Thyroid gland (tissue), 4 donors: ENCODE measurements at regions not wholly inside any gene's neighbourhood (a gene's known extent, or its start where the extent isn't known, plus 50 kb on each side); places are given as distances from the start of the nearest gene placed in this dataset.

ENCODE experiments used
- DNase-seq, 2 donors: peaks; one replicate each; pipeline ENCODE4 v3.0.0-alpha.2; 2019
- H3K27ac ChIP-seq, 3 donors: fragments of 200-600 bp; sonication (generic); 1 replicate in 2 of 3; 2 replicates in 1 of 3; pipeline ENCODE4 v1.5.1; 2016 to 2019; ENCODE audit warnings: mild to moderate bottlenecking in 1 of 3, moderate library complexity in 1 of 3
- H3K27me3 ChIP-seq: fragments of 200-600 bp; sonication (generic); one replicate; pipeline ENCODE4 v1.5.1; 2019
- H3K36me3 ChIP-seq, 2 donors: fragments of 200-600 bp; sonication (generic); one replicate each; pipeline ENCODE4 v1.5.1; 2016 to 2019
- H3K4me1 ChIP-seq, 2 donors: fragments of 200-600 bp; sonication (generic); one replicate each; pipeline ENCODE4 v1.5.1; 2017 to 2019
- H3K4me3 ChIP-seq, 3 donors: fragments of 200-600 bp; sonication (generic); replicated peaks in 1 of 3; 1 replicate in 2 of 3; 2 replicates in 1 of 3; pipeline ENCODE4 v1.5.1; 2016; ENCODE audit warnings: mild to moderate bottlenecking in 1 of 3
- H3K9me3 ChIP-seq: fragments of 200-600 bp; sonication (generic); one replicate; pipeline ENCODE4 v1.5.1; 2017
- CTCF ChIP-seq, 6 experiments: fragments of 200-600 bp in 3 of 6; fragments of 450-650 bp in 3 of 6; sonication (generic) in 3 of 6; IDR thresholded peaks; one replicate each; pipeline ENCODE4 v1.5.1; 2016 to 2019; ENCODE audit warnings: antibody characterized with exemption in 6 of 6, mild to moderate bottlenecking in 2 of 6, inconsistent platforms in 1 of 6, moderate library complexity in 1 of 6
- POLR2A ChIP-seq, 2 donors: fragments of 450-650 bp; IDR thresholded peaks; one replicate each; pipeline ENCODE4 v1.6.1; 2017; ENCODE audit warnings: antibody characterized with exemption in 2 of 2, mild to moderate bottlenecking in 2 of 2, moderate library complexity in 1 of 2
- WGBS, 2 donors: methylation state at CpG; one replicate each; pipeline ENCODE4 v1.1.5; 2017; 5-methylcytosine and 5-hydroxymethylcytosine counted together
- intact Hi-C: fragments of 100-400 bp; cut with DNase I; formaldehyde crosslinking; loops from one replicate; pipeline ENCODE4 v1.15.1; 2023

DNA sequence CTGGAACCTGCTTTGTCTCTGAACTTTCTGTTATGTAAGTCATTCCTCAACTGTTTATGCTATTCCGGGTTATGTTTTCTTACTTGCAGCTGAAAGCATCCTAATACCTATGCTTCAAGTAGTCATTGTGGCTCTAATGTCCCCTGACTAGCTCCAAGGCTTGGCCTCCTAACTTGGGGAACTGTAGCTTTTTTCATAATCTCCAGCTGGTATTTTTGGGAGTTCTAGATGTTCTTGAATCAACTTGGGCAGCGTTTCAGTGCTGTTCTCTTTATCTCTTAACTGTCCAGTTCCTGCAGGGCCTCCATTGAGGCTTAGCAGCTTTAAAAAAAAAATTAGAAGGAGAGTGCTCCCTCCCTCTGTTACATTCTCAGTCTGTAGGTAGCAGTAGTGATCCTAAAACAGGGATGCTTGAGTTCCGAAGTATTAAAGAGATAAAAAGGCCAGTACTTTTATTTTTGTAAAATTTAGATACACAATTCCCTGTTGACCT lies 100.0 kb upstream of the ACTBL2 start:
- intact Hi-C loops, result no loop called here
- Histone ChIP-seq H3K9me3 (no peaks in the 10 kb centered on the region), H3K27me3 (no peaks in the 10 kb centered on the region), H3K4me1 (no peaks in the 10 kb centered on the region), H3K27ac (no peak overlapping the region), H3K36me3 (no peaks in the 10 kb centered on the region), H3K4me3 (no peak overlapping the region)
- no peak for DNase-seq
- TF ChIP-seq CTCF (IDR thresholded peaks at IDR 0.05) (no peak), POLR2A (IDR thresholded peaks at IDR 0.05) (no peak)
- WGBS, 2 donors, result 70 to 74% methylated on average over 3 of the region's 3 CpGs

DNA sequence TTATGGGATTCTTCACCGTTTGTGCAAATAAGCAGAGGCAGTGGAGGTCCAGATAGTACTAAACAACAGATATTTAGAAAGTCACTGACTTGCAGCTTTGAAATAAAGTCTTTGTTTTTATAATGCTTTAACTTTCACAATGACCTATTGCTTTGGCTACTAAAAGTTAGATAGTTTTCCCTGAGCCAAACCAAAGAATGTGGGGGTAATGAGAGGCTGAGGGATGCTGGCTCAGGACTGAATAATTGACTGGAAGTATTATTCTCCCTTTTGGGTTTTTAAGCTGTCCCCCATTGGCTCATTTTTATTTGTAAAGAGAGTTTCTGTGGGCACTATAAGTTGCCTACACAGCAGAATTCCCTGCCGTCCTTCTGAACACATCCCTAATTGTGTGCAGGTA lies 99.2 kb upstream of the ACTBL2 start:
- TF ChIP-seq POLR2A (IDR thresholded peaks at IDR 0.05), result no peak
- TF ChIP-seq CTCF (IDR thresholded peaks at IDR 0.05), result no peak
- H3K36me3 ChIP-seq, result no peaks in the 10 kb centered on the region

DNA sequence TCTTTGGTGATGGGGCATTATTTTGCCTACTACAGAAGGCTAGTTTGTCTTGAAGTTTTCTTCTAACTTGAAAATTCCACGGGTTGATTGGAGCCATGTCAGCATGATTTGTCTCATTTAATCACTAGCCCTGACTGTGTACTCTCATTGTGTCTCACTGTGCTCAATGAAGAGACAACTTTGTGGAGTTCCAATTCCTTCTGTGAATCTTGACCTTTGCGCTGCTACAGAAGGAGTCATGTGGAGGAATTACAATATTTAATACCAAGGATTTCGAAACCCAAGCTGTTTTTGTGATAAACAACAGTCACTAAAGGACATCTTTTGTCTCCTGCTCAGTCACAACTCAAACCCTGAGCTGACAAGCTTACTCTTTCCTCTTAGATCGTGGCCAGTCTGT lies 98.6 kb upstream of the ACTBL2 start:
- H3K4me1 ChIP-seq, result no peaks in the 10 kb centered on the region
- H3K27me3 ChIP-seq, result no peaks in the 10 kb centered on the region
- no peak overlapping the region for H3K27ac ChIP-seq
- DNase-seq, result no peak
- WGBS, 2 donors, result 83 to 87% methylated on average over 4 of the region's 4 CpGs
- no peak overlapping the region for H3K4me3 ChIP-seq
- intact Hi-C loops, result no loop called here
- TF ChIP-seq POLR2A (IDR thresholded peaks at IDR 0.05), result no peak
- TF ChIP-seq CTCF (IDR thresholded peaks at IDR 0.05), result no peak
- no peaks in the 10 kb centered on the region for H3K9me3 ChIP-seq
- no peaks in the 10 kb centered on the region for H3K36me3 ChIP-seq

More for the DNA sequence above, 99.2 kb upstream of the ACTBL2 start:
- Histone ChIP-seq H3K4me3 (no peak overlapping the region), H3K9me3 (no peaks in the 10 kb centered on the region), H3K27me3 (no peaks in the 10 kb centered on the region), H3K4me1 (no peaks in the 10 kb centered on the region), H3K27ac (no peak overlapping the region)
- WGBS, 2 donors, result 67 to 73% methylated on average over 2 of the region's 2 CpGs
- DNase-seq, result no peak
- intact Hi-C loops, result no loop called here

DNA sequence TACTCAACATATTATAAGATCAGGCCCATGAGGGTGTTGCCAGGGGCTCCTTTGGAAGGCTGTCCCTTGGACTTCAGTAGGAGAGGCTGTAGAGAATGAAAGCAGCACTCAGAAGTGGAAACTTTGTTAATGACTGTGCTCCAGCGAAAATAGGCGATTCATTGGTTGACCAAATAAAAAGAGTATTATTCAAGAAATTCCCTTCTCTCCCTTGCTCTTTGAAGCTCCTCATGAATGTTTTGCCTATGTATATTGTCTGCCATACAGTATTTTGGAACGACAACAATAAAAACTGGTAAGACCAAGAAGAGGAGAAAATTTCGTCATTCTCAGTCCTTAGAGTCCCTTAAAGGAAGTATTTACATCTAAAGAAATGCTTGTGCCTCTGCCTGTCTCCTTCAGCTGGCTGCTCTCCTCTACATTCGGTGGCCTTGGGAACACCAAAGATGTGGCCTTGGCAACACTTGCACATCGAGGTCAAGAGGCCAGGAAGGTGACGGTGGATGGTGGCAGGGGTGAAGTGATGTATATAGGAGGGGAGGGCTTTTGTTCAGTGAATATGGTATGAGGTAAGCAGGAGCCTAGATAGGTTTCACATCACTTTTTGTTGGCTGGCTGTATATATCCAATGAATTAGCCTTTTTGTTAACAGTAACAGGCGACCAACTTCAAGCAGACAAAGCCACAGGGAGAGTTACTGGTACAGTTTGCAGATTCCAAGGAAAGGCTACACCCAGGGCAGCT lies 95.0 kb upstream of the ACTBL2 start:
- no peak for DNase-seq
- intact Hi-C loops, result no loop called here
- Histone ChIP-seq H3K27me3 (no peaks in the 10 kb centered on the region), H3K9me3 (no peaks in the 10 kb centered on the region), H3K27ac (no peak overlapping the region), H3K4me3 (no peak overlapping the region), H3K36me3 (no peaks in the 10 kb centered on the region), H3K4me1 (no peaks in the 10 kb centered on the region)
- WGBS, 2 donors, result 85 to 89% methylated on average over 8 of the region's 8 CpGs
- TF ChIP-seq POLR2A (IDR thresholded peaks at IDR 0.05) (no peak), CTCF (IDR thresholded peaks at IDR 0.05) (no peak)

DNA sequence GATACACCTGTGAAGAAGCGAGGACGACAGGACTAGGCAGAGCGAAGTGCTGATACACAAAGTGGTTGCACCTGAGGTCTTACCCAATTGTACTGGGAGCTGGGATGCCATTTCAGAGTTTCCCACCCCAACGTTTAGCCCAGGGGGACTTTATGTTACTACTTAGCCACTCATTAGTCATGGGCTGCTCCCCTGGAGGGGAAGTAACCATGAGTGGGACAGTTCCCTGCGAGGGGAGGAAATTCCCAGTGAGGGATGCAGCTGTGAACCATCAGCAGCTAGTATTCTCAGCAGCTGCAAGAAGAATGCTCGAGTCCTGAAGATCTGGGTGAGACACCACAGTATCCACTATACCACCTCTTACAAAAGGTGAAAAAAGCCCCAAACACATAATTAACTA lies 93.7 kb upstream of the ACTBL2 start:
- no peaks in the 10 kb centered on the region for H3K36me3 ChIP-seq
- 85 to 88% methylated on average over 6 of the region's 6 CpGs for WGBS, 2 donors
- H3K27me3 ChIP-seq, result no peaks in the 10 kb centered on the region
- no peak for DNase-seq
- no peaks in the 10 kb centered on the region for H3K4me1 ChIP-seq
- intact Hi-C loops, result no loop called here
- H3K4me3 ChIP-seq, result no peak overlapping the region
- TF ChIP-seq CTCF (IDR thresholded peaks at IDR 0.05) (no peak), POLR2A (IDR thresholded peaks at IDR 0.05) (no peak)
- no peak overlapping the region for H3K27ac ChIP-seq
- no peaks in the 10 kb centered on the region for H3K9me3 ChIP-seq
